ENCODE measurements at regions not wholly inside any gene's neighbourhood (a gene's known extent, or its start where the extent isn't known, plus 50 kb on each side); places are given as distances from the start of the nearest gene placed in this dataset.

- DNase-seq = no peak
- no peak overlapping the region for H3K4me3 ChIP-seq
- no peaks in the 10 kb centered on the region for H3K27me3 ChIP-seq
- TF ChIP-seq CTCF (IDR thresholded peaks at IDR 0.05) = no peak
- intact Hi-C loops (cut with DNase I; ENCODE audit: low total_unique reads) = no loop called here
- no peaks in the 10 kb centered on the region for H3K9me3 ChIP-seq
- no peaks in the 10 kb centered on the region for H3K36me3 ChIP-seq
- H3K27ac ChIP-seq = no peak overlapping the region
- H3K4me1 ChIP-seq = no peaks in the 10 kb centered on the region
Observed at GRCh38 chr2:23118313-23118712, 266.7 kb upstream of the KLHL29 start.

GRCh38 chr2:23118894-23119293 is 266.1 kb upstream of the KLHL29 start:
- H3K9me3 ChIP-seq = no peaks in the 10 kb centered on the region
- H3K27ac ChIP-seq = no peak overlapping the region
- DNase-seq = no peak
- no peaks in the 10 kb centered on the region for H3K36me3 ChIP-seq
- no peak overlapping the region for H3K4me3 ChIP-seq
- H3K4me1 ChIP-seq = no peaks in the 10 kb centered on the region
- no peak for TF ChIP-seq CTCF (IDR thresholded peaks at IDR 0.05)
- H3K27me3 ChIP-seq = no peaks in the 10 kb centered on the region
- intact Hi-C loops (cut with DNase I; ENCODE audit: low total_unique reads) = no loop called here

GRCh38 chr2:23120161-23120560 is 264.8 kb upstream of the KLHL29 start:
- Histone ChIP-seq H3K4me1 (no peaks in the 10 kb centered on the region), H3K27me3 (no peaks in the 10 kb centered on the region), H3K9me3 (no peaks in the 10 kb centered on the region), H3K27ac (no peak overlapping the region), H3K36me3 (no peaks in the 10 kb centered on the region), H3K4me3 (no peak overlapping the region)
- intact Hi-C loops (cut with DNase I; ENCODE audit: low total_unique reads) = no loop called here
- no peak for DNase-seq
- no peak for TF ChIP-seq CTCF (IDR thresholded peaks at IDR 0.05)

- no peak for DNase-seq
- TF ChIP-seq CTCF (IDR thresholded peaks at IDR 0.05) = no peak
- no peaks in the 10 kb centered on the region for H3K36me3 ChIP-seq
- H3K4me1 ChIP-seq = no peaks in the 10 kb centered on the region
- H3K4me3 ChIP-seq = no peak overlapping the region
- intact Hi-C loops (cut with DNase I; ENCODE audit: low total_unique reads) = no loop called here
- no peak overlapping the region for H3K27ac ChIP-seq
- no peaks in the 10 kb centered on the region for H3K9me3 ChIP-seq
- no peaks in the 10 kb centered on the region for H3K27me3 ChIP-seq
Observed at GRCh38 chr2:23121968-23122648, 262.9 kb upstream of the KLHL29 start.

- Histone ChIP-seq H3K9me3 (no peaks in the 10 kb centered on the region), H3K27me3 (no peaks in the 10 kb centered on the region), H3K27ac (no peak overlapping the region), H3K4me3 (no peak overlapping the region), H3K36me3 (no peaks in the 10 kb centered on the region), H3K4me1 (no peaks in the 10 kb centered on the region)
- TF ChIP-seq CTCF (IDR thresholded peaks at IDR 0.05) = no peak
- no peak for DNase-seq
- intact Hi-C loops (cut with DNase I; ENCODE audit: low total_unique reads) = no loop called here
Observed at GRCh38 chr2:23122681-23123215, 262.2 kb upstream of the KLHL29 start.
